GM12892 (cell line): ENCODE measurements at regions not wholly inside any gene's neighbourhood (a gene's known extent, or its start where the extent isn't known, plus 50 kb on each side); places are given as distances from the start of the nearest gene placed in this dataset.

Source experiments
- DNase-seq: peaks from one replicate; pipeline ENCODE4 v3.0.0; 2011; ENCODE audit not compliant: insufficient read length
- FAIRE-seq: peaks from 2 replicates; lab custom pipeline; 2011; peaks lifted over from hg19 to GRCh38; lab: Jason Lieb, UNC
- POLR2A ChIP-seq: IDR thresholded peaks from 2 replicates; pipeline ENCODE4 v1.6.1; 2011; ENCODE audit warnings: low read depth, low read length, control low read depth
- POLR2AphosphoS5 ChIP-seq: IDR thresholded peaks from 2 replicates; pipeline ENCODE4 v1.6.1; 2011; ENCODE audit warnings: low read depth, low read length, control low read depth
- TAF1 ChIP-seq: IDR thresholded peaks from 2 replicates; pipeline ENCODE4 v1.6.1; 2011; ENCODE audit warnings: low read depth, mild to moderate bottlenecking, control low read depth, low read length, borderline replicate concordance

GRCh38 chr1:218209351-218209861 lies 75.7 kb upstream of the RRP15 start:
- FAIRE-seq (no peak), DNase-seq (no peak)
- TF ChIP-seq POLR2A (no peak), POLR2AphosphoS5 (no peak), TAF1 (no peak)

GRCh38 chr1:218211241-218211640 lies 73.9 kb upstream of the RRP15 start:
- DNase-seq (no peak), FAIRE-seq (no peak)
- TF ChIP-seq POLR2A (no peak), POLR2AphosphoS5 (no peak)

- FAIRE-seq (no peak), DNase-seq (no peak)
- TF ChIP-seq TAF1: no peak
- TF ChIP-seq POLR2AphosphoS5: no peak
- no peak for TF ChIP-seq POLR2A
These were observed 68.1 kb upstream of the RRP15 start for GRCh38 chr1:218217040-218217439.

- TF ChIP-seq POLR2AphosphoS5: no peak
- TF ChIP-seq POLR2A: no peak
- no peak for TF ChIP-seq TAF1
- FAIRE-seq (no peak), DNase-seq (no peak)
These were observed 65.6 kb upstream of the RRP15 start for GRCh38 chr1:218219460-218219859.

- TF ChIP-seq POLR2A (no peak), TAF1 (no peak), POLR2AphosphoS5 (no peak)
- DNase-seq: no peak
- no peak for FAIRE-seq
These were observed 61.0 kb upstream of the RRP15 start for GRCh38 chr1:218224101-218224500.

- FAIRE-seq (no peak), DNase-seq (no peak)
- TF ChIP-seq POLR2AphosphoS5 (no peak), TAF1 (no peak), POLR2A (no peak)
These were observed 59.1 kb upstream of the RRP15 start for GRCh38 chr1:218226005-218226404.
